Transverse colon (tissue), 3 donors: ENCODE measurements at regions not wholly inside any gene's neighbourhood (a gene's known extent, or its start where the extent isn't known, plus 50 kb on each side); places are given as distances from the start of the nearest gene placed in this dataset.

Experiments used
- EP300 ChIP-seq: sonication (generic); formaldehyde crosslinking; IDR thresholded peaks from one replicate; pipeline ENCODE4 v1.6.1; 2017; ENCODE audit warnings: antibody characterized with exemption, low read depth
- TF ChIP-seq, protein P1 (sequence below), 5 experiments: fragments of 200-600 bp in 3 of 5; fragments of 450-650 bp in 2 of 5; sonication (generic) in 3 of 5; IDR thresholded peaks; 1 replicate in 2 of 5; 2 replicates in 3 of 5; pipeline ENCODE4 v1.5.1; 2016 to 2017; ENCODE audit warnings: antibody characterized with exemption in 5 of 5, inconsistent platforms in 3 of 5, mild to moderate bottlenecking in 2 of 5, moderate library complexity in 1 of 5

DNA sequence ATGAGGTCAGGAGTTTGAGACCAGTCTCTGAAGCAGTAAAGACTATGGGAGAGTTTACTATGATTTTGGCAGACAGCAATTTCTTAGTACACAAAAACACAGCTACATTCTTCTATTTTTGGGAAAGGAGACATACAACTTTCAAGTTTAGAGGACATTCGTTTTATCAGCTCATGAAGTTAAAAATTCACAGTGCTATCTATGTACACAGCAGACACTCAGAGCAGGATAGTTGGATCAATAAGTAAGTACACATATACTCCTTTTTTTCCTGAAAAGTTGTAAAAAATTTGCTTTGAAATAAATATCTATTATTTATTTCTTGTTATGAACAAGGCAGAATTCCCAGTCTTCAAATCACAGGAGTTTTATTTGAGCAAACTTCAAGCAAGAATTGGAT lies 159.7 kb downstream of the SERPINI1 start:
- TF ChIP-seq, protein P1, sequence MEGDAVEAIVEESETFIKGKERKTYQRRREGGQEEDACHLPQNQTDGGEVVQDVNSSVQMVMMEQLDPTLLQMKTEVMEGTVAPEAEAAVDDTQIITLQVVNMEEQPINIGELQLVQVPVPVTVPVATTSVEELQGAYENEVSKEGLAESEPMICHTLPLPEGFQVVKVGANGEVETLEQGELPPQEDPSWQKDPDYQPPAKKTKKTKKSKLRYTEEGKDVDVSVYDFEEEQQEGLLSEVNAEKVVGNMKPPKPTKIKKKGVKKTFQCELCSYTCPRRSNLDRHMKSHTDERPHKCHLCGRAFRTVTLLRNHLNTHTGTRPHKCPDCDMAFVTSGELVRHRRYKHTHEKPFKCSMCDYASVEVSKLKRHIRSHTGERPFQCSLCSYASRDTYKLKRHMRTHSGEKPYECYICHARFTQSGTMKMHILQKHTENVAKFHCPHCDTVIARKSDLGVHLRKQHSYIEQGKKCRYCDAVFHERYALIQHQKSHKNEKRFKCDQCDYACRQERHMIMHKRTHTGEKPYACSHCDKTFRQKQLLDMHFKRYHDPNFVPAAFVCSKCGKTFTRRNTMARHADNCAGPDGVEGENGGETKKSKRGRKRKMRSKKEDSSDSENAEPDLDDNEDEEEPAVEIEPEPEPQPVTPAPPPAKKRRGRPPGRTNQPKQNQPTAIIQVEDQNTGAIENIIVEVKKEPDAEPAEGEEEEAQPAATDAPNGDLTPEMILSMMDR (IDR thresholded peaks at IDR 0.05): no peak
- no peak for TF ChIP-seq EP300
